OCI-M2 (cell line): ENCODE measurements at regions not wholly inside any gene's neighbourhood (a gene's known extent, or its start where the extent isn't known, plus 50 kb on each side); places are given as distances from the start of the nearest gene placed in this dataset.
"Not testable (repeated sequence)": the region's sequence is repeated elsewhere in the genome, so short reads cannot be mapped to it uniquely, and the experiment has no call there.

ENCODE experiments used
- DNase-seq: peaks from one replicate; lab custom pipeline; 2025; ENCODE audit not compliant: unreplicated experiment; lab: John Stamatoyannopoulos, UW

- DNase-seq = no peak
These were observed 272.4 kb downstream of the RND3 start for GRCh38 chr2:150215041-150215440.

- no peak for DNase-seq
These were observed 272.8 kb downstream of the RND3 start for GRCh38 chr2:150214626-150215025.

GRCh38 chr2:150212722-150213171, 274.7 kb downstream of the RND3 start:
- DNase-seq = no peak

GRCh38 chr2:150211164-150211631, 276.3 kb downstream of the RND3 start:
- DNase-seq = no peak

GRCh38 chr2:150209746-150210145, 277.7 kb downstream of the RND3 start:
- no peak for DNase-seq

GRCh38 chr2:150208689-150209088, 278.8 kb downstream of the RND3 start:
- DNase-seq = no peak

- DNase-seq = no peak
These were observed 279.5 kb downstream of the RND3 start for GRCh38 chr2:150207979-150208378.

GRCh38 chr2:150204451-150204850, 283.0 kb downstream of the RND3 start:
- DNase-seq = no peak

- DNase-seq = not testable (repeated sequence)
These were observed 292.7 kb downstream of the RND3 start for GRCh38 chr2:150194816-150195215.

- DNase-seq = no peak
These were observed 294.8 kb downstream of the RND3 start for GRCh38 chr2:150192701-150193100.

GRCh38 chr2:150191349-150191748, 296.1 kb downstream of the RND3 start:
- DNase-seq = no peak

GRCh38 chr2:150190546-150190945, 296.9 kb downstream of the RND3 start:
- no peak for DNase-seq

GRCh38 chr2:150188800-150189199, 298.7 kb downstream of the RND3 start:
- no peak for DNase-seq

- no peak for DNase-seq
These were observed 299.3 kb downstream of the RND3 start for GRCh38 chr2:150188177-150188576.

- no peak for DNase-seq
These were observed 304.8 kb downstream of the RND3 start for GRCh38 chr2:150182566-150183235.

GRCh38 chr2:150178591-150178990, 308.9 kb downstream of the RND3 start:
- no peak for DNase-seq

- DNase-seq = no peak
These were observed 312.5 kb downstream of the RND3 start for GRCh38 chr2:150174971-150175421.

GRCh38 chr2:150174056-150174805, 313.2 kb downstream of the RND3 start:
- no peak for DNase-seq

- DNase-seq = no peak
These were observed 316.4 kb downstream of the RND3 start for GRCh38 chr2:150171065-150171548.

- no peak for DNase-seq
These were observed 318.2 kb downstream of the RND3 start for GRCh38 chr2:150169237-150169629.

- no peak for DNase-seq
These were observed 318.8 kb downstream of the RND3 start for GRCh38 chr2:150168595-150169236.

- DNase-seq = no peak
These were observed 319.8 kb downstream of the RND3 start for GRCh38 chr2:150167711-150168110.
